SK-N-SH (cell line): ENCODE measurements at regions not wholly inside any gene's neighbourhood (a gene's known extent, or its start where the extent isn't known, plus 50 kb on each side); places are given as distances from the start of the nearest gene placed in this dataset.
A peak's percentile ranks its signal among the peaks of the same experiment; 100 is the strongest.

ENCODE experiments used
- CTCF ChIA-PET: fragments of 300-600, 350-600 bp; formaldehyde crosslinking; extraction: SDS; loops from one replicate; lab custom pipeline; 2021; lab: Yijun Ruan, JAX
- POLR2A ChIA-PET: fragments of 350-600 bp; sonication (Branson Sonifier 250); formaldehyde crosslinking; extraction: SDS; loops from one replicate; lab custom pipeline; 2020; ENCODE audit warnings: antibody characterized with exemption, inconsistent platforms; lab: Yijun Ruan, JAX
- DNase-seq: peaks from one replicate; pipeline ENCODE4 v3.0.0; 2012
- H2AFZ ChIP-seq: fragments of 200-600 bp; sonication (generic); 2 replicates; pipeline ENCODE4 v1.8.1; 2016; ENCODE audit warnings: antibody characterized with exemption, mild to moderate bottlenecking, low read depth
- H3F3A ChIP-seq: fragments of 200-600 bp; sonication (generic); replicated peaks from 2 replicates; pipeline ENCODE3; 2016; ENCODE audit warnings: antibody characterized with exemption, mild to moderate bottlenecking; ENCODE audit not compliant: insufficient read depth
- H3K27ac ChIP-seq, 2 experiments: fragments of 200-500 bp in 1 of 2; fragments of 200-600 bp in 1 of 2; sonication (Bioruptor generic) in 1 of 2; sonication (generic), shearing (Covaris generic) in 1 of 2; 2 replicates each; pipeline versions ENCODE4 v1.5.1 to v1.6.1; 2014 to 2016; ENCODE audit warnings: low read depth in 2 of 2, inconsistent platforms in 1 of 2, low read length in 1 of 2, mild to moderate bottlenecking in 1 of 2, mixed read lengths in 1 of 2
- H3K27me3 ChIP-seq: fragments of 200-600 bp; sonication (generic), shearing (Covaris generic); 2 replicates; pipeline ENCODE4 v1.6.1; 2016; ENCODE audit warnings: mixed run types; ENCODE audit not compliant: insufficient read depth
- H3K36me3 ChIP-seq, 2 experiments: fragments of 200-500 bp in 1 of 2; fragments of 200-600 bp in 1 of 2; sonication (Bioruptor generic) in 1 of 2; sonication (generic) in 1 of 2; replicated peaks in 1 of 2; 2 replicates each; pipeline versions ENCODE3 to v1.5.1; 2014 to 2016; ENCODE audit warnings: low read length in 1 of 2, mild to moderate bottlenecking in 1 of 2; ENCODE audit not compliant: insufficient read depth in 2 of 2, control insufficient read depth in 1 of 2
- H3K4me1 ChIP-seq, 2 experiments: fragments of 200-500 bp in 1 of 2; fragments of 200-600 bp in 1 of 2; sonication (Bioruptor generic) in 1 of 2; sonication (generic), shearing (Covaris generic) in 1 of 2; 2 replicates each; pipeline versions ENCODE4 v1.5.1 to v1.6.1; 2014 to 2016; ENCODE audit warnings: low read depth in 1 of 2, low read length in 1 of 2, mixed run types in 1 of 2; ENCODE audit not compliant: insufficient read depth in 2 of 2, control insufficient read depth in 1 of 2
- H3K4me2 ChIP-seq: fragments of 200-600 bp; sonication (generic), shearing (Covaris generic); 2 replicates; pipeline ENCODE4 v1.6.1; 2017; ENCODE audit warnings: mixed run types
- H3K4me3 ChIP-seq, 2 experiments: fragments of 200-500 bp in 1 of 2; fragments of 200-600 bp in 1 of 2; sonication (Bioruptor generic) in 1 of 2; sonication (generic), shearing (Covaris generic) in 1 of 2; 2 replicates each; pipeline versions ENCODE4 v1.5.1 to v1.8.1; 2014 to 2016; ENCODE audit warnings: low read depth in 2 of 2, inconsistent platforms in 1 of 2, low read length in 1 of 2, mild to moderate bottlenecking in 1 of 2, mixed read lengths in 1 of 2, moderate library complexity in 1 of 2
- H3K79me2 ChIP-seq: fragments of 200-600 bp; sonication (generic); 2 replicates; pipeline ENCODE4 v1.8.1; 2017; ENCODE audit warnings: mild to moderate bottlenecking; ENCODE audit not compliant: insufficient read depth
- H3K9ac ChIP-seq: fragments of 200-600 bp; sonication (generic); 2 replicates; pipeline ENCODE4 v1.6.1; 2017; ENCODE audit warnings: mixed run types
- H3K9me2 ChIP-seq: fragments of 200-600 bp; sonication (generic); 2 replicates; pipeline ENCODE4 v1.6.1; 2017; ENCODE audit warnings: mixed run types
- H3K9me3 ChIP-seq: fragments of 200-600 bp; sonication (generic); 2 replicates; pipeline ENCODE4 v1.6.1; 2017; ENCODE audit warnings: mixed run types, mild to moderate bottlenecking, moderate library complexity
- H4K20me1 ChIP-seq: fragments of 200-600 bp; sonication (generic); 2 replicates; pipeline ENCODE4 v1.6.1; 2017; ENCODE audit warnings: mild to moderate bottlenecking, mixed run types; ENCODE audit not compliant: insufficient read depth
- CHD2 ChIP-seq: fragments of 150-350 bp; IDR thresholded peaks from 2 replicates; pipeline ENCODE4 v1.6.1; 2018; ENCODE audit warnings: low read length; ENCODE audit not compliant: partially characterized antibody
- EZH2phosphoT487 ChIP-seq: fragments of 200-600 bp; sonication (generic); IDR thresholded peaks from 2 replicates; pipeline ENCODE4 v1.6.1; 2017; ENCODE audit warnings: low read depth, mixed run types, mild to moderate bottlenecking, antibody characterized with exemption, moderate library complexity, borderline replicate concordance
- FOXM1 ChIP-seq: IDR thresholded peaks from 2 replicates; pipeline ENCODE4 v1.4.0; 2012; ENCODE audit warnings: low read depth, mild to moderate bottlenecking
- GATA2 ChIP-seq: sonication (generic); formaldehyde crosslinking; IDR thresholded peaks from 2 replicates; pipeline ENCODE4 v1.5.0; 2020; ENCODE audit warnings: mild to moderate bottlenecking, missing genetic modification reagents
- IRF3 ChIP-seq: fragments of 150-350 bp; IDR thresholded peaks from 2 replicates; pipeline ENCODE4 v1.6.1; 2016; ENCODE audit warnings: mild to moderate bottlenecking, low read depth, low read length
- JUND ChIP-seq: IDR thresholded peaks from 2 replicates; pipeline ENCODE4 v1.4.0; 2012
- MEF2A ChIP-seq: IDR thresholded peaks from 2 replicates; pipeline ENCODE4 v1.4.0; 2012; ENCODE audit warnings: low read depth, borderline replicate concordance
- MXI1 ChIP-seq: IDR thresholded peaks from 2 replicates; pipeline ENCODE4 v1.6.1; 2012; ENCODE audit warnings: mild to moderate bottlenecking, low read depth, low read length, improper control_type of control experiment
- NFIC ChIP-seq: IDR thresholded peaks from 2 replicates; pipeline ENCODE4 v1.4.0; 2012; ENCODE audit warnings: borderline replicate concordance
- RXRA ChIP-seq: IDR thresholded peaks from 2 replicates; pipeline ENCODE4 v1.4.0; 2012; ENCODE audit warnings: low read depth, mild to moderate bottlenecking, borderline replicate concordance
- SIN3A ChIP-seq: IDR thresholded peaks from 2 replicates; pipeline ENCODE4 v1.6.1; 2012; ENCODE audit warnings: low read depth, mild to moderate bottlenecking, low read length, moderate library complexity, borderline replicate concordance
- SMC3 ChIP-seq: IDR thresholded peaks from 2 replicates; pipeline ENCODE4 v1.6.1; 2012; ENCODE audit warnings: low read depth, low read length, improper control_type of control experiment
- TEAD4 ChIP-seq: IDR thresholded peaks from 2 replicates; pipeline ENCODE4 v1.4.0; 2012; ENCODE audit warnings: mild to moderate bottlenecking, borderline replicate concordance; ENCODE audit not compliant: insufficient read depth
- USF1 ChIP-seq: IDR thresholded peaks from 2 replicates; pipeline ENCODE4 v1.4.0; 2012; ENCODE audit warnings: low read depth, borderline replicate concordance
- YY1 ChIP-seq: IDR thresholded peaks from 2 replicates; pipeline ENCODE4 v1.4.0; 2012; ENCODE audit warnings: low read depth, mild to moderate bottlenecking
- WGBS: methylation state at CpG from one replicate; pipeline ENCODE4 v1.1.6; 2017; ENCODE audit warnings: low lambda C conversion rate; 5-methylcytosine and 5-hydroxymethylcytosine counted together
- TF ChIP-seq, protein P1 (sequence below): fragments of 150-350 bp; IDR thresholded peaks from 2 replicates; pipeline ENCODE4 v1.6.1; 2017; ENCODE audit warnings: antibody characterized with exemption, low read length, low read depth, borderline replicate concordance
- TF ChIP-seq, protein P2 (sequence below): IDR thresholded peaks from 2 replicates; pipeline ENCODE4; 2012
- TF ChIP-seq, protein P3 (sequence below): IDR thresholded peaks from 2 replicates; pipeline ENCODE4 v1.6.1; 2012; ENCODE audit warnings: mild to moderate bottlenecking, low read depth, low read length, moderate library complexity

DNA sequence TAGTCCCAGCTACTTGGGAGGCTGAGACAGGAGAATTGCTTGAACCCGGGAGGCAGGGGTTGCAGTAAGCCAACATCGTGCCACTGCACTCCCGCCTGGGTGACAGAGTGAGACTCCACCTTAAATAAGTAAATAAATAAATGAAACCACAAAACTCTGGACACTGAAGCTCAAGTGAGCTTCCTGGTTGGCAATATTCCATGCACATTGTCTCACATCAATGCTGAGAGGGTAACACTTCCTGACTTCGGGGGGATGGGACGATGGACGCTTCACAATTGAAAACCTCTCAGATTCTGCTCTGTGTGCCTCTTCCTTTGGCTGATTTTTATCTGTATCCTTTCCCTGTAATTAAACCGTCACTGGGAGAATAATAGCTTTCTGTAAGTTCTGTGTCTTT lies 70.0 kb upstream of the ZNF644 start:
- H3K27ac ChIP-seq: no peak overlapping the region
- H3K9ac ChIP-seq: no peak overlapping the region
- CTCF ChIA-PET: no interaction called here
- peak overlapping the region; percentile 29; the same call in 1 of the 2 replicates for H2AFZ ChIP-seq
- no peak for DNase-seq
- TF ChIP-seq EZH2phosphoT487: no peak
- TF ChIP-seq, protein P1, sequence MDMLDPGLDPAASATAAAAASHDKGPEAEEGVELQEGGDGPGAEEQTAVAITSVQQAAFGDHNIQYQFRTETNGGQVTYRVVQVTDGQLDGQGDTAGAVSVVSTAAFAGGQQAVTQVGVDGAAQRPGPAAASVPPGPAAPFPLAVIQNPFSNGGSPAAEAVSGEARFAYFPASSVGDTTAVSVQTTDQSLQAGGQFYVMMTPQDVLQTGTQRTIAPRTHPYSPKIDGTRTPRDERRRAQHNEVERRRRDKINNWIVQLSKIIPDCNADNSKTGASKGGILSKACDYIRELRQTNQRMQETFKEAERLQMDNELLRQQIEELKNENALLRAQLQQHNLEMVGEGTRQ: no peak
- no peak for TF ChIP-seq IRF3
- no peak for TF ChIP-seq YY1
- no peak for TF ChIP-seq RXRA
- no peak for TF ChIP-seq TEAD4
- no peak for TF ChIP-seq SIN3A
- 22% methylated on average over 7 of the region's 7 CpGs for WGBS
- POLR2A ChIA-PET: no interaction called here
- no peaks in the 10 kb centered on the region for H3K36me3 ChIP-seq
- no peaks in the 10 kb centered on the region for H3K9me2 ChIP-seq
- H3F3A ChIP-seq: no peaks in the 10 kb centered on the region
- no peaks in the 10 kb centered on the region for H3K79me2 ChIP-seq
- H4K20me1 ChIP-seq: no peaks in the 10 kb centered on the region
- peak overlapping the region; percentile 52; the same call in 1 of the 2 replicates for H3K4me2 ChIP-seq
- H3K4me1 ChIP-seq: no peaks in the 10 kb centered on the region
- no peaks in the 10 kb centered on the region for H3K27me3 ChIP-seq
- no peaks in the 10 kb centered on the region for H3K9me3 ChIP-seq
- H3K4me3 ChIP-seq: no peak overlapping the region

DNA sequence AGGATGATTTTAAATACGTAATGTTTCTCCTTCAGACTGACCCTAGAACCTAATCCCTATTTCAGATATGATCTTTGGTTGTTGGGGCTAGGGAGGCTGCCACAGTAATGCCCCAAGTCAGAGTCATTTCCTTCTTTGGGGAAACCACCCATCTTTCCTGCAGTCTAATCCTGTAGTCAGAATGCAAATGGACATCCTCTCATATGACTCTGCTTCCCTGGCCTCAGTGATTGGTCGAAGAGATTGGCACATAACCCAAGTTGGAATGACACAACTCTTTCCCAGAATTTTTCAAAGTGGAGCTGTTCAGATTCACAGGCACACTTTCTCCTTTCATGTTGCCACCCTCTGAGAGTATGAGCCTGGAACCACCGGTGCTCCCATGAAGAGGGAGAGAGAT lies 58.8 kb upstream of the ZNF644 start:
- no peaks in the 10 kb centered on the region for H3K9me3 ChIP-seq
- H2AFZ ChIP-seq: peak overlapping the region; percentile 47; the same call in 1 of the 2 replicates
- no peak overlapping the region for H3K9ac ChIP-seq
- 29% methylated on average over 3 of the region's 3 CpGs for WGBS
- peak overlapping the region in 1 of 2 experiments; percentile 24; a peak in 1 of 4 replicates for H3K27ac ChIP-seq
- TF ChIP-seq GATA2 (CRISPR knock-in tag) (no peak), RXRA (no peak), SMC3 (no peak), TEAD4 (no peak), JUND (no peak), MEF2A (no peak), MXI1 (no peak), SIN3A (no peak), CHD2 (no peak), FOXM1 (no peak), NFIC (no peak), USF1 (no peak), YY1 (no peak)
- TF ChIP-seq, protein P1: no peak
- TF ChIP-seq, protein P2, sequence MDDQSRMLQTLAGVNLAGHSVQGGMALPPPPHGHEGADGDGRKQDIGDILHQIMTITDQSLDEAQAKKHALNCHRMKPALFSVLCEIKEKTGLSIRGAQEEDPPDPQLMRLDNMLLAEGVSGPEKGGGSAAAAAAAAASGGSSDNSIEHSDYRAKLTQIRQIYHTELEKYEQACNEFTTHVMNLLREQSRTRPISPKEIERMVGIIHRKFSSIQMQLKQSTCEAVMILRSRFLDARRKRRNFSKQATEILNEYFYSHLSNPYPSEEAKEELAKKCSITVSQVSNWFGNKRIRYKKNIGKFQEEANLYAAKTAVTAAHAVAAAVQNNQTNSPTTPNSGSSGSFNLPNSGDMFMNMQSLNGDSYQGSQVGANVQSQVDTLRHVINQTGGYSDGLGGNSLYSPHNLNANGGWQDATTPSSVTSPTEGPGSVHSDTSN: no peak
- TF ChIP-seq, protein P3, sequence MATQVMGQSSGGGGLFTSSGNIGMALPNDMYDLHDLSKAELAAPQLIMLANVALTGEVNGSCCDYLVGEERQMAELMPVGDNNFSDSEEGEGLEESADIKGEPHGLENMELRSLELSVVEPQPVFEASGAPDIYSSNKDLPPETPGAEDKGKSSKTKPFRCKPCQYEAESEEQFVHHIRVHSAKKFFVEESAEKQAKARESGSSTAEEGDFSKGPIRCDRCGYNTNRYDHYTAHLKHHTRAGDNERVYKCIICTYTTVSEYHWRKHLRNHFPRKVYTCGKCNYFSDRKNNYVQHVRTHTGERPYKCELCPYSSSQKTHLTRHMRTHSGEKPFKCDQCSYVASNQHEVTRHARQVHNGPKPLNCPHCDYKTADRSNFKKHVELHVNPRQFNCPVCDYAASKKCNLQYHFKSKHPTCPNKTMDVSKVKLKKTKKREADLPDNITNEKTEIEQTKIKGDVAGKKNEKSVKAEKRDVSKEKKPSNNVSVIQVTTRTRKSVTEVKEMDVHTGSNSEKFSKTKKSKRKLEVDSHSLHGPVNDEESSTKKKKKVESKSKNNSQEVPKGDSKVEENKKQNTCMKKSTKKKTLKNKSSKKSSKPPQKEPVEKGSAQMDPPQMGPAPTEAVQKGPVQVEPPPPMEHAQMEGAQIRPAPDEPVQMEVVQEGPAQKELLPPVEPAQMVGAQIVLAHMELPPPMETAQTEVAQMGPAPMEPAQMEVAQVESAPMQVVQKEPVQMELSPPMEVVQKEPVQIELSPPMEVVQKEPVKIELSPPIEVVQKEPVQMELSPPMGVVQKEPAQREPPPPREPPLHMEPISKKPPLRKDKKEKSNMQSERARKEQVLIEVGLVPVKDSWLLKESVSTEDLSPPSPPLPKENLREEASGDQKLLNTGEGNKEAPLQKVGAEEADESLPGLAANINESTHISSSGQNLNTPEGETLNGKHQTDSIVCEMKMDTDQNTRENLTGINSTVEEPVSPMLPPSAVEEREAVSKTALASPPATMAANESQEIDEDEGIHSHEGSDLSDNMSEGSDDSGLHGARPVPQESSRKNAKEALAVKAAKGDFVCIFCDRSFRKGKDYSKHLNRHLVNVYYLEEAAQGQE: no peak
- TF ChIP-seq, all 33 proteins: peak for 0
- no peaks in the 10 kb centered on the region for H3F3A ChIP-seq
- H3K79me2 ChIP-seq: no peaks in the 10 kb centered on the region
- no peak overlapping the region for H3K4me2 ChIP-seq
- no peaks in the 10 kb centered on the region for H3K9me2 ChIP-seq
- H3K27me3 ChIP-seq: no peaks in the 10 kb centered on the region
- H3K4me1 ChIP-seq: no peaks in the 10 kb centered on the region
- CTCF ChIA-PET: interaction anchor here (1.1 to 2.0 kb wide), 3 partner anchors 13 to 359 kb away, joined by 3 to 4 read pairs (median 4); no protein-coding TSS in a partner anchor
- H3K4me3 ChIP-seq: no peak overlapping the region
- DNase-seq: no peak
- POLR2A ChIA-PET: no interaction called here
- H3K36me3 ChIP-seq: no peaks in the 10 kb centered on the region
- H4K20me1 ChIP-seq: no peaks in the 10 kb centered on the region
